Heart left ventricle (tissue), 13 donors: ENCODE measurements at regions not wholly inside any gene's neighbourhood (a gene's known extent, or its start where the extent isn't known, plus 50 kb on each side); places are given as distances from the start of the nearest gene placed in this dataset.

Experiments
- POLR2A ChIP-seq, 2 donors: fragments of 450-650 bp; IDR thresholded peaks; one replicate each; pipeline ENCODE4 v1.6.1; 2017; ENCODE audit warnings: antibody characterized with exemption in 2 of 2, mild to moderate bottlenecking in 2 of 2, moderate library complexity in 2 of 2
- TF ChIP-seq, protein P1 (sequence below), 12 donors: fragments of 200-600 bp; sonication (generic) in 4 of 12; IDR thresholded peaks; one replicate each; pipeline versions ENCODE4 v1.5.0 to v1.8.0; 2018 to 2022; ENCODE audit warnings: antibody characterized with exemption in 12 of 12, mild to moderate bottlenecking in 5 of 12
- donor health status: ischemic (EF 13 %, LVEDD 7.1; RV severe dilation, severe dysfunction).
- donor health status: DM: no; HTN: yes; CAD: no.
- donor health status: DM: no; HTN: no; CAD: no.
- donor health status: ischemic (EF 25% LVEDD 6.9; RV normal size, moderate dysfunction).
- donor health status: ischemic (EF 25% LVEDD 5.7; RV mildly dilated, moderate dysfunction).
- donor health status: ischemic (EF 35%, LVEDD 5.7; RV mildly dilated, moderate dysfunction).
- donor health status: nonischemic (EF 11% LVEDD 7.7; RV severe dilation, severe dysfunction).
- donor health status: DM: yes; HTN: yes; CAD: no.
- donor health status: PGD.
- donor health status: ischemic (EF 29% LVEDD 5.4; RV normal size, mild dysfunction).
- donor health status: nonischemic (EF 23%, LVEDD 6.1; RV moderate dilation, normal function).

GRCh38 chr4:189835505-189835904 lies 105.2 kb upstream of the FRG1 start:
- TF ChIP-seq, protein P1, sequence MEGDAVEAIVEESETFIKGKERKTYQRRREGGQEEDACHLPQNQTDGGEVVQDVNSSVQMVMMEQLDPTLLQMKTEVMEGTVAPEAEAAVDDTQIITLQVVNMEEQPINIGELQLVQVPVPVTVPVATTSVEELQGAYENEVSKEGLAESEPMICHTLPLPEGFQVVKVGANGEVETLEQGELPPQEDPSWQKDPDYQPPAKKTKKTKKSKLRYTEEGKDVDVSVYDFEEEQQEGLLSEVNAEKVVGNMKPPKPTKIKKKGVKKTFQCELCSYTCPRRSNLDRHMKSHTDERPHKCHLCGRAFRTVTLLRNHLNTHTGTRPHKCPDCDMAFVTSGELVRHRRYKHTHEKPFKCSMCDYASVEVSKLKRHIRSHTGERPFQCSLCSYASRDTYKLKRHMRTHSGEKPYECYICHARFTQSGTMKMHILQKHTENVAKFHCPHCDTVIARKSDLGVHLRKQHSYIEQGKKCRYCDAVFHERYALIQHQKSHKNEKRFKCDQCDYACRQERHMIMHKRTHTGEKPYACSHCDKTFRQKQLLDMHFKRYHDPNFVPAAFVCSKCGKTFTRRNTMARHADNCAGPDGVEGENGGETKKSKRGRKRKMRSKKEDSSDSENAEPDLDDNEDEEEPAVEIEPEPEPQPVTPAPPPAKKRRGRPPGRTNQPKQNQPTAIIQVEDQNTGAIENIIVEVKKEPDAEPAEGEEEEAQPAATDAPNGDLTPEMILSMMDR (IDR thresholded peaks at IDR 0.05) = no peak
- TF ChIP-seq POLR2A (IDR thresholded peaks at IDR 0.05) = no peak
